Amniotic stem cell (primary cell): ENCODE measurements at regions not wholly inside any gene's neighbourhood (a gene's known extent, or its start where the extent isn't known, plus 50 kb on each side); places are given as distances from the start of the nearest gene placed in this dataset.
A peak's percentile ranks its signal among the peaks of the same experiment; 100 is the strongest.
"Not testable (repeated sequence)": the region's sequence is repeated elsewhere in the genome, so short reads cannot be mapped to it uniquely, and the experiment has no call there.

Source experiments
- DNase-seq: peaks from one replicate; lab custom pipeline; 2025; lab: John Stamatoyannopoulos, UW

DNA sequence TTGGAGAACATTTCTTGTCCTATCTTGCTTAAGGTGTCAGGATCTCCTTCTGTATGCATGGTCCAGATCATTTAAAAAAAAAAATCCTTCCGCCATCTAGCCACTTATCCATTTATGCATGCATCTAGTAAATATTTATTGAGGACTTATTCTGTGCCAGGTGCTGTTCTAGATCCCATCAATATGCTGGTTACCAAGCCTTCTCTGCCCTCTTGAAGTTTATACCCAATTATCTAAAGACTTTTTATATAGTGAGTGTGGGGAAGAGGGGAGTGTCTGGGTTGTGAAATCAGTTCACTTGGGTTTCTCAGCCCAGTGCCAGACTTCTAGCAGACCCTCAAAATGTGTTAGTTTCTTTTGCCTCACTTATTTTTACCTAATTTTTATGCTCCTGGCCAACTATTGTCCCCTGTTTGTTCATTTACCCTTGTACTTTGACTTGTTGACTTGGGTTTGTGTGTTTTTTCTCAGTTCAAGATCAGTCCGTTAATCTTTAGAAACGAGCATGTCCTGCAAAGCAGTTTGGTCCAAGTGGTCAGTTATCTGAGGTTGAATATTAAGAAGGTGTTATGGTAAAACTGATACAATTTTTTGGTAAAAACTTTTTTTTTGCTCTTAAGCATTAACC lies 488.9 kb downstream of the PCNX1 start:
- no peak for DNase-seq

DNA sequence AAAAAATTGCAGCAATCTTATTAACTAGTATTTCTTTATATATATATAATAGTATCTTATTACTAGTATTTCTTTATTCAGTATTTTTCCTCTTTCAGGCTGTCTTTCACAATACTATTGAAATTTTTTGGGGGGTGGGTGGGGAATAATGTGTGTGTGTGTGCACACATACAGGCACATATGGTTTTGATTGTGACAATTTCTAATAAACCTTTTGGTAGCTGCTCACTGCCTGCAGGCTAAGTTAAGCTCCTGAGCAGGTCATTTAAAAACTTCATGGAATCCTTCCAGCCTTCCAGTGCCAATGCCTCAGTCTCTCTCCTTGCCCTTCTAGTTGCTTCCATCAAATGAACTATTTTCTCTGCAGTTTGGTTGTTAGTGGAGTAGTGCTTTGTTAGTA lies 490.1 kb downstream of the PCNX1 start:
- DNase-seq, result no peak

- no peak for DNase-seq
Measured at GRCh38 chr14:71398450-71398849, 491.2 kb downstream of the PCNX1 start.

- DNase-seq, result no peak
Measured at GRCh38 chr14:71399057-71399487, 491.8 kb downstream of the PCNX1 start.

DNA sequence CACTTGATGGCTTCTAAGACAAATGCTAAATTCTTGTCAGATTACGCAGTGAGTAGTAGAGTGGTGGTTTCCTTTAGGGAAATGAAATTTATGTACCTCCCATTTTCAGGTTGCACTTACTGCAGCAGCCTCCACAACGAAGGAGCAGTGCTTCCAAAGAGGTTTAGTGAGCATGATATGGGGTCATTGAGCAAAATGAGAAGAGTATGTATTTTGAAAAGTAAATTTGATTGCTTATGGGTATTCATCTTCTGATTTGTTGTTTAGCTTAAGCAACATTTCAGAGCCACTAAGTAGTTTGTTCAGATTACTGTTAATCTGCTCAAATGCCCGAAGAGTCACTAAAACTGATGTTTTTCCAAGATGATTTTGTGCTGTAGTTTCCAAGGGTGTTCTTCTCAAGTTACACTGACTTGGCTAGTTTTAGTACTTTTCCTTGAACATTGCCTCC lies 493.6 kb downstream of the PCNX1 start:
- DNase-seq, result no peak

- not testable (repeated sequence) for DNase-seq
Measured at GRCh38 chr14:71402415-71402814, 495.2 kb downstream of the PCNX1 start.

DNA sequence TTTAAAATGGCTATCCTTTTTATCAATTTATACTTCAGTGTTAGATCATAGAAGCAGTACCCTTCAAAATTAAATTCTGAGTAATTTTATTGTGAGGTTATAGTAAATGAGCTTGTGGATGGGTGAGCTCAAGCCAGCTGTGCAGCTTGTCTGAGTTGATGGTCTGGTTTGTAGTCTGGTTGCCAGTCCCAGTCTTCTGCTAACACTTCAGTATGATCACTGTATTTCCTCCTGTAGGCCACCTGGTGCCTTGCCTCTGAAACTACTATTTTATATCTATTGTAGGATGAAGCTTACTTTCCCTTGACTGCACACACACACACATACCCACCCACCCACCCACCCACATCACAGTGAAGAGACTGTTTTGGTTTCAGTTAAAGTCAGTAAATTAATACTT lies 496.4 kb downstream of the PCNX1 start:
- no peak for DNase-seq

- DNase-seq, result no peak
Measured at GRCh38 chr14:71405676-71406075, 498.4 kb downstream of the PCNX1 start.

GRCh38 chr14:71408362-71409030 lies 501.2 kb downstream of the PCNX1 start:
- no peak for DNase-seq

- DNase-seq, result no peak
Measured at GRCh38 chr14:71410578-71411284, 503.5 kb downstream of the PCNX1 start.

GRCh38 chr14:71411285-71411595 lies 504.0 kb downstream of the PCNX1 start:
- no peak for DNase-seq

- DNase-seq, result no peak
Measured at GRCh38 chr14:71411738-71412137, 504.5 kb downstream of the PCNX1 start.

DNA sequence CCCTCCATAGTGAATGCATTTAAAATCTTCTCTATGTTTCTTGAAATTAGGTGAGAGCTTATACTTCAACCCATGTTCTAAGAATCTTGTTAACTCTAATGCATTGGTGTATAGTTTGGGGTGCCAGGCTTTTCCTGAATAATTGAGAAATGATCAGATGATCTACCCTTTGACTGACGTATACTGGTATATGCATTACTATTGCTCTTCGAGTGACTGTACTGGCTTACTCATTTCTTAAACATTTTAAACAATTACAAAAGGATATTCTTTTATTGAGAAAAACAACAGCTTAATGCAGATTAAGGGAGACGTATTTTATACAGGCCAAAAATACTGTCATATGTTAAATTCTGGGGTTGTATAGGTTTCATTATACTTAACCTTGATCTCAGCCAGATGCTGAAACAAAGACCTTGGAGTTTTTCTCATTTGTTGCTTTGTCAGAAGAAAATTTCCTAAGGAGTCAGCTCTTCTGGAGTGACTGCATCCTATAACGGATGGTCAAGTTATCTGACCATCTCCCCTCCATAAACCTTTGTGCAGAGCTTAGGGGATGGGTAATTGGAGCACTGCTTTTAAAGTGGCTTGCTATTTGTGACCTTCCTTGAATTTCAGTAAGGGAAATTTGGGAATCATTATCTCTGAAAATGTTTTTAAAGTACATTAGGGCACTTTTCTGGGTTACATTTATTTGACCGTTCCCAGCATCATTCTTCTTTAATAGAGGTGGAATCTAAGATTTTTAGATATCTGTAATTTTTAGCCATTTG lies 507.6 kb downstream of the PCNX1 start:
- no peak for DNase-seq

DNA sequence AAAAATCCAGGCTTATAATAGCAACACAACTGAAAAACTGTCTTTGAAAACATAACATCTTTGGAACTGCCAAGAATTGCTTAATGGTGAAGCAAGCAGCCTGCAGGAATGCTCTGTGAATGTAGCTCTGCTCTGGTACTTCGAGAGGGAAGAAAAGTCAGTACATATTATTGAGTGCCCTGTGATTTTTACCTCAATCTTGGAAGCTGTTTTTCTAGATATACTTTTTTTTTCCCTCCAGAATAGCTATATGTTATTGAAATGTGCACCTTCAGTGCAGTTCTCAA lies 508.1 kb downstream of the PCNX1 start:
- DNase-seq, result peak; percentile 27

- no peak for DNase-seq
Measured at GRCh38 chr14:71416392-71416791, 509.1 kb downstream of the PCNX1 start.

- DNase-seq, result no peak
Measured at GRCh38 chr14:71418532-71419245, 511.4 kb downstream of the PCNX1 start.

DNA sequence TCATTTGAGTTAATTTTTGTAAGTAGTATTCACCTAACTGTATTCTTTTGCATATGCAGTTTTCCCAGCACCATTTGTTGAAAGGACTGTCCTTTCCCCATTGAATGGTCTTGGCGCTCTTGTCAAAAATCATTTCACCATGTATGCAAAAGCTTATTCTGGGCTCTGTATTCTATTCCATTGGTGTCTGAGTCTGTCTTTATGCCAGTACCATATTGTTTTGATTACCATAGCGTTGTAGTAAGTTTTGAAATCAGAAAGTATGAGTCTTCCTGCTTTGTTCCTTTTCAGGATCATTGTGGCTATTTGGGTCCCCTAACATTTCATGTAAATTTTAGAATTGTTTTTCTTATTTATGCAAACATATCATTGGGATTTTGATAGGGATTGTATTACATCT lies 508.7 kb upstream of the RGS6 start:
- no peak for DNase-seq

- DNase-seq, result no peak
Measured at GRCh38 chr14:71424941-71425340, 507.3 kb upstream of the RGS6 start.

- no peak for DNase-seq
Measured at GRCh38 chr14:71426001-71426400, 506.2 kb upstream of the RGS6 start.

GRCh38 chr14:71429902-71430301 lies 502.3 kb upstream of the RGS6 start:
- no peak for DNase-seq

GRCh38 chr14:71430321-71430677 lies 501.9 kb upstream of the RGS6 start:
- DNase-seq, result no peak

- no peak for DNase-seq
Measured at GRCh38 chr14:71430678-71431376, 501.4 kb upstream of the RGS6 start.
